ENCODE measurements at regions not wholly inside any gene's neighbourhood (a gene's known extent, or its start where the extent isn't known, plus 50 kb on each side); places are given as distances from the start of the nearest gene placed in this dataset.
"Not testable (repeated sequence)": the region's sequence is repeated elsewhere in the genome, so short reads cannot be mapped to it uniquely, and the experiment has no call there.

- TF ChIP-seq POLR2AphosphoS5 (IDR thresholded peaks at IDR 0.05; ENCODE audit: low read depth); CTCF (conservative IDR thresholded peaks at IDR 0.05; ENCODE audit: low read depth in 2 of 2); EZH2phosphoT487 (IDR thresholded peaks at IDR 0.05; ENCODE audit: unreplicated experiment); EZH2 (IDR thresholded peaks at IDR 0.05; ENCODE audit: low read depth, unreplicated experiment); CREB1 (CRISPR knock-in tag; IDR thresholded peaks at IDR 0.05; ENCODE audit: low read depth); ZNF114 (CRISPR knock-in tag; IDR thresholded peaks at IDR 0.05); REST (IDR thresholded peaks at IDR 0.05; ENCODE audit: unreplicated experiment): not testable (repeated sequence)
Measured at GRCh38 chr6:27775138-27775795, 136.9 kb downstream of the OR2B2 start.
